Osteocyte (in vitro differentiated cells): ENCODE measurements at regions not wholly inside any gene's neighbourhood (a gene's known extent, or its start where the extent isn't known, plus 50 kb on each side); places are given as distances from the start of the nearest gene placed in this dataset.

Experiments used
- DNase-seq: peaks from one replicate; pipeline ENCODE4 v3.0.0; 2021; ENCODE audit warnings: mixed read lengths; ENCODE audit not compliant: unreplicated experiment; ENCODE audit errors: extremely low spot score
- H3K27ac Mint-ChIP-seq: one replicate; pipeline ENCODE4 v1.8.0; 2021; ENCODE audit warnings: mild to moderate bottlenecking, mixed read lengths; ENCODE audit not compliant: unreplicated experiment
- H3K27me3 Mint-ChIP-seq: one replicate; pipeline ENCODE4 v1.8.0; 2021; ENCODE audit warnings: mixed read lengths; ENCODE audit not compliant: unreplicated experiment
- H3K36me3 Mint-ChIP-seq: one replicate; pipeline ENCODE4 v1.8.0; 2021; ENCODE audit warnings: mixed read lengths; ENCODE audit not compliant: unreplicated experiment
- H3K4me1 Mint-ChIP-seq: one replicate; pipeline ENCODE4 v1.8.0; 2021; ENCODE audit warnings: mixed read lengths; ENCODE audit not compliant: unreplicated experiment
- H3K4me3 Mint-ChIP-seq: one replicate; pipeline ENCODE4 v1.8.0; 2021; ENCODE audit warnings: mild to moderate bottlenecking, moderate library complexity, mixed read lengths; ENCODE audit not compliant: unreplicated experiment
- H3K9me3 Mint-ChIP-seq: one replicate; pipeline ENCODE4 v1.8.0; 2021; ENCODE audit warnings: mixed read lengths; ENCODE audit not compliant: unreplicated experiment
- CTCF ChIP-seq: fragments of 200-600 bp; sonication (generic); IDR thresholded peaks from 2 replicates; pipeline ENCODE4 v1.5.0; 2021; ENCODE audit warnings: antibody characterized with exemption, mild to moderate bottlenecking, moderate library complexity

GRCh38 chr22:46049726-46050450 lies 72.9 kb upstream of the WNT7B start:
- Mint-ChIP-seq H3K36me3 (no peaks in the 10 kb centered on the region), H3K27ac (no peak overlapping the region), H3K9me3 (no peaks in the 10 kb centered on the region), H3K4me1 (peaks cover 30% of the 10 kb centered on the region), H3K4me3 (no peak overlapping the region), H3K27me3 (no peaks in the 10 kb centered on the region)
- DNase-seq = no peak
- no peak for TF ChIP-seq CTCF

GRCh38 chr22:46050451-46050845 lies 73.5 kb upstream of the WNT7B start:
- Mint-ChIP-seq H3K9me3 (no peaks in the 10 kb centered on the region), H3K4me3 (no peak overlapping the region), H3K27me3 (no peaks in the 10 kb centered on the region), H3K4me1 (peaks cover 34% of the 10 kb centered on the region), H3K27ac (no peak overlapping the region), H3K36me3 (no peaks in the 10 kb centered on the region)
- no peak for DNase-seq
- no peak for TF ChIP-seq CTCF

- Mint-ChIP-seq H3K4me1 (peaks cover 30% of the 10 kb centered on the region), H3K27me3 (no peaks in the 10 kb centered on the region), H3K4me3 (no peak overlapping the region), H3K9me3 (no peaks in the 10 kb centered on the region), H3K36me3 (no peaks in the 10 kb centered on the region), H3K27ac (no peak overlapping the region)
- DNase-seq = no peak
- no peak for TF ChIP-seq CTCF
Observed at GRCh38 chr22:46050916-46051614, 74.1 kb upstream of the WNT7B start.

GRCh38 chr22:46051646-46052045 lies 74.7 kb upstream of the WNT7B start:
- no peak overlapping the region for H3K27ac Mint-ChIP-seq

More at GRCh38 chr22:46051646-46052045, 74.7 kb upstream of the WNT7B start:
- no peaks in the 10 kb centered on the region for H3K36me3 Mint-ChIP-seq
- no peak for TF ChIP-seq CTCF
- H3K4me3 Mint-ChIP-seq = no peak overlapping the region
- no peak for DNase-seq
- H3K9me3 Mint-ChIP-seq = no peaks in the 10 kb centered on the region
- H3K27me3 Mint-ChIP-seq = no peaks in the 10 kb centered on the region
- H3K4me1 Mint-ChIP-seq = peaks cover 29% of the 10 kb centered on the region
